ENCODE measurements at regions not wholly inside any gene's neighbourhood (a gene's known extent, or its start where the extent isn't known, plus 50 kb on each side); places are given as distances from the start of the nearest gene placed in this dataset.

- TF ChIP-seq POLR2AphosphoS5 (IDR thresholded peaks at IDR 0.05; ENCODE audit: low read depth, low read length): no peak
- TF ChIP-seq POLR2A (IDR thresholded peaks at IDR 0.05; ENCODE audit: low read depth, low read length): no peak
- no peak for TF ChIP-seq TAF1 (IDR thresholded peaks at IDR 0.05; ENCODE audit: borderline replicate concordance, low read depth, low read length)
These were observed 386.2 kb upstream of the SLC30A5 start for GRCh38 chr5:68707575-68707974.

All from GM12892 (cell line).